ENCODE measurements at regions not wholly inside any gene's neighbourhood (a gene's known extent, or its start where the extent isn't known, plus 50 kb on each side); places are given as distances from the start of the nearest gene placed in this dataset.

- no peak overlapping the region for H3K4me3 ChIP-seq (ENCODE audit: low read depth, low read length)
These were observed 488.0 kb upstream of the CDH18 start for GRCh38 chr5:20476016-20476415.

GRCh38 chr5:20470997-20471396 lies 483.0 kb upstream of the CDH18 start:
- no peak overlapping the region for H3K4me3 ChIP-seq (ENCODE audit: low read depth, low read length)

GRCh38 chr5:20469792-20470191 lies 481.8 kb upstream of the CDH18 start:
- no peak overlapping the region for H3K4me3 ChIP-seq (ENCODE audit: low read depth, low read length)

DNA sequence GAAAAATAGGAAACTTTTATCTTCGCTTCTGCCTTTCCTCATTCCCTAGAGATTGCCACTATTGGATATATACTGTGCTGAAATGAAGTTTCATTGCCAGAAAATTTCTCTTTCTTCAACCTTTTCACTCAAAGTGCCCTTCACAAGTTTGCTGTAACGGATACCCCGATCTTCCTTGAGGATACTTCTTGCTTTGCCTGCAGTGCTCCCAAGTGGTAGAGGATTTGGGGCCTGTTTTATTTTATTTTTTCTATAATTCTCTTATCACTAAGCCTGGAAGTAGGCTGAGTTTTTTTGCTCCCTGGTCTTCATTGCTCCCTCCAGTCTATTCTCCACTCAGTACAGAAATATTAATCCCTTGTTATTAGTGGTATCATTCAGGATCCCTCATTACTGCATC lies 481.4 kb upstream of the CDH18 start:
- H3K4me3 ChIP-seq (ENCODE audit: low read depth, low read length) = no peak overlapping the region

DNA sequence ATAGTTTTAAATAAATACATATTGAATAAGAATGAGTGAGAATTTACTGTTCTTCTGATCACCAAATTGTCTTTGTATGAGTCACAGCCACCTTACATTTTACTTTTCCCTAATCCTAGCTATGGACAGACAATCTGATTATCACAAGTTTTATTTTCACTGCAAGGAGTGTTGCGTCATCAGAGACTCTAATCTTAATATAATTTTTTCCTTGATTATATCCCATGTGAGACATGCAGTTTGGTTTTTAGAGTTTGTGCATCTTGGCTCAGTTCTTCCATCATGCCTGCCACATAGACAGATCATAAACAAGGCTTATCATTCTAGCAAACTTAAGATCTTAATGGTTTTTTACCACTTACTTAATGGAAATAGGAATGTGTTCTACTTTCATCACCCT lies 478.5 kb upstream of the CDH18 start:
- H3K4me3 ChIP-seq (ENCODE audit: low read depth, low read length) = no peak overlapping the region

GRCh38 chr5:20463206-20463605 lies 475.2 kb upstream of the CDH18 start:
- H3K4me3 ChIP-seq (ENCODE audit: low read depth, low read length) = no peak overlapping the region

- H3K4me3 ChIP-seq (ENCODE audit: low read depth, low read length) = no peak overlapping the region
These were observed 458.1 kb upstream of the CDH18 start for GRCh38 chr5:20446121-20446520.

DNA sequence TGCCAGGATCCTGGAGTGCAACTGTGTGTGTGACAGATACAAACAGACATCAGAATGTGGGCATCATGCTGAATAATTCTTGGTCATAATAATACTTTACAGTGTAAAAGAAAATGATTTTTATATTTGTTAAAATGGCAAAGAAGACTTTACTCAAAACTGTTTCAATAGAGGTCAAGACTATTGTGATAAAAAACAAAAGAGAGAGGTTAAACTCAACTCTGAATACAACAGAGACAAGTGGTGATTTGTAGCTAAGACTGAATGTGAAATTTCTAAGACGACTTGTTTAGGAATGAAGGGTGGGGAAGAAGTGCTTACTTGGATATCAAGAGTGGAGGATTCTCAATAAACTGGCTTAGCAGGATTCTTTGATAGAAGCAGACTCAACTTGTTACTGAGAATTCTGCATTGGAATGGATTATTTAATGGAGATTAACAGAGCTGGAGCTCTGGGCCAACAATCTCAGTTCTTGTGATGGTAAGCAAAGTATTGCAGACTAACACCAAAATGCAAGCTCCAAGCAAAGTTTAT lies 457.4 kb upstream of the CDH18 start:
- no peak overlapping the region for H3K4me3 ChIP-seq (ENCODE audit: low read depth, low read length)

DNA sequence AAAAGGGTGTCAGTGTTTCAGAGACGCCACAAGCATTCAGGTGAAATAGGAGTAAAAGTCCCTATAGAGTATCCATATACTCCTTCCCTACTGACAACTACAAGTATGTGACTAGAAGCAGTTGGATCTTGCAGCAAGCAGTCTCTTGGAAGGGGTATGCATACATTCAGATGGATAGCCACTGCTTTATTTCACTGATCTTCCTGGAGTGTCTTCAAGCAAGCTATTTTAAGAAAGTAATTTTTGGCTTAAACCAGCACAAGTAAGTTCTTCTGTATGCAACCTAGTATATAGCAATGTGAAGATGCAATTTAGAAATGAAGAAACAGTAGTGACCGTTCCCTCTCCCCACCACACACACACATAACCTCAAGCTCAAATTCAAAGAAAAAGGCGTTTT lies 446.8 kb upstream of the CDH18 start:
- no peak overlapping the region for H3K4me3 ChIP-seq (ENCODE audit: low read depth, low read length)

DNA sequence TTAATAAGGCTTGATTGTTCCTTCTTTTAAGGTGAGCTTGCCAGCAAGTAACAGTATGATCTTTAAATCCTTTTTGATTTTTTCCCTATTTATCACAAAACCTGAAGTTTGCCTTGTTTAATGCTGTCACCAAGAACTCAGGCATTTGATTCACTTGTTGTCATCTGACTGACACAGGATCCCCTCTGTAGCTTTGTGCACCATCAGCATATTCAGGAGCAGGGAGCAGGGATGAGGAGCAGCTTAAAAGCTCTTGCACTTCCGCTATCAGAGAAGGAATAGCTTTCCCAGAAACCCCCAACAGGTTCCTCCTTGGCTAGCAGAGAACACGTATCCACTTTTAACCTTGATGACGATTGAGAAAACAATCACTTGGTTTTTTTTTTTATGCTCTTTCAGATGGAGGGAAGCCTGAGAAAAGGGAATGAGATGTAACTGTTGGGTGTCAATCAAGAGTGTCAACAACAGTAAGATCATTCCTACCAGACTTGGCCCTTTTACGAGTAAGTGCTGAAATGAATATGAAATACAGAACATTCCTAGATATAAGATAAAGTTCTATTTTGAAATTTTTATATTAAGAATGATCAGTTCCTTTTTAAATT lies 433.1 kb upstream of the CDH18 start:
- no peak overlapping the region for H3K4me3 ChIP-seq (ENCODE audit: low read depth, low read length)
